ENCODE measurements at regions not wholly inside any gene's neighbourhood (a gene's known extent, or its start where the extent isn't known, plus 50 kb on each side); places are given as distances from the start of the nearest gene placed in this dataset.

- in situ Hi-C loops (cut with HindIII; ENCODE audit: low sequenced_read_pairs), result no loop called here
Observed at GRCh38 chr4:59068722-59069418, 1958.7 kb upstream of the IGFBP7 start.

GRCh38 chr4:59086410-59086809 lies 1976.2 kb upstream of the IGFBP7 start:
- in situ Hi-C loops (cut with HindIII; ENCODE audit: low sequenced_read_pairs), result no loop called here

- in situ Hi-C loops (cut with HindIII; ENCODE audit: low sequenced_read_pairs), result no loop called here
Observed at GRCh38 chr4:59091146-59092142, 1981.3 kb upstream of the IGFBP7 start.

GRCh38 chr4:59094505-59094904 lies 1984.3 kb upstream of the IGFBP7 start:
- in situ Hi-C loops (cut with HindIII; ENCODE audit: low sequenced_read_pairs), result no loop called here

GRCh38 chr4:59102311-59102710 lies 1992.1 kb upstream of the IGFBP7 start:
- in situ Hi-C loops (cut with HindIII; ENCODE audit: low sequenced_read_pairs), result no loop called here

GRCh38 chr4:59120287-59120814 lies 2010.2 kb upstream of the IGFBP7 start:
- in situ Hi-C loops (cut with HindIII; ENCODE audit: low sequenced_read_pairs), result no loop called here

- in situ Hi-C loops (cut with HindIII; ENCODE audit: low sequenced_read_pairs), result no loop called here
Observed at GRCh38 chr4:59122626-59123025, 2012.4 kb upstream of the IGFBP7 start.

- in situ Hi-C loops (cut with HindIII; ENCODE audit: low sequenced_read_pairs), result no loop called here
Observed at GRCh38 chr4:59126159-59126558, 2016.0 kb upstream of the IGFBP7 start.

- in situ Hi-C loops (cut with HindIII; ENCODE audit: low sequenced_read_pairs), result no loop called here
Observed at GRCh38 chr4:59127006-59127405, 2016.8 kb upstream of the IGFBP7 start.

- in situ Hi-C loops (cut with HindIII; ENCODE audit: low sequenced_read_pairs), result no loop called here
Observed at GRCh38 chr4:59127743-59128142, 2017.6 kb upstream of the IGFBP7 start.

GRCh38 chr4:59135248-59135985 lies 2025.2 kb upstream of the IGFBP7 start:
- in situ Hi-C loops (cut with HindIII; ENCODE audit: low sequenced_read_pairs), result no loop called here

GRCh38 chr4:59161249-59161648 lies 2038.9 kb upstream of the ADGRL3 start:
- in situ Hi-C loops (cut with HindIII; ENCODE audit: low sequenced_read_pairs), result no loop called here

- in situ Hi-C loops (cut with HindIII; ENCODE audit: low sequenced_read_pairs), result no loop called here
Observed at GRCh38 chr4:59175617-59176016, 2024.5 kb upstream of the ADGRL3 start.

- in situ Hi-C loops (cut with HindIII; ENCODE audit: low sequenced_read_pairs), result no loop called here
Observed at GRCh38 chr4:59179372-59179771, 2020.8 kb upstream of the ADGRL3 start.

- in situ Hi-C loops (cut with HindIII; ENCODE audit: low sequenced_read_pairs), result no loop called here
Observed at GRCh38 chr4:59180161-59180560, 2020.0 kb upstream of the ADGRL3 start.

GRCh38 chr4:59180969-59181368 lies 2019.2 kb upstream of the ADGRL3 start:
- in situ Hi-C loops (cut with HindIII; ENCODE audit: low sequenced_read_pairs), result no loop called here

GRCh38 chr4:59195839-59196238 lies 2004.3 kb upstream of the ADGRL3 start:
- in situ Hi-C loops (cut with HindIII; ENCODE audit: low sequenced_read_pairs), result no loop called here

GRCh38 chr4:59200992-59201391 lies 1999.1 kb upstream of the ADGRL3 start:
- in situ Hi-C loops (cut with HindIII; ENCODE audit: low sequenced_read_pairs), result no loop called here

GRCh38 chr4:59217910-59218631 lies 1982.1 kb upstream of the ADGRL3 start:
- in situ Hi-C loops (cut with HindIII; ENCODE audit: low sequenced_read_pairs), result no loop called here

GRCh38 chr4:59222221-59222620 lies 1977.9 kb upstream of the ADGRL3 start:
- in situ Hi-C loops (cut with HindIII; ENCODE audit: low sequenced_read_pairs), result no loop called here
